ENCODE measurements at regions not wholly inside any gene's neighbourhood (a gene's known extent, or its start where the extent isn't known, plus 50 kb on each side); places are given as distances from the start of the nearest gene placed in this dataset.

DNA sequence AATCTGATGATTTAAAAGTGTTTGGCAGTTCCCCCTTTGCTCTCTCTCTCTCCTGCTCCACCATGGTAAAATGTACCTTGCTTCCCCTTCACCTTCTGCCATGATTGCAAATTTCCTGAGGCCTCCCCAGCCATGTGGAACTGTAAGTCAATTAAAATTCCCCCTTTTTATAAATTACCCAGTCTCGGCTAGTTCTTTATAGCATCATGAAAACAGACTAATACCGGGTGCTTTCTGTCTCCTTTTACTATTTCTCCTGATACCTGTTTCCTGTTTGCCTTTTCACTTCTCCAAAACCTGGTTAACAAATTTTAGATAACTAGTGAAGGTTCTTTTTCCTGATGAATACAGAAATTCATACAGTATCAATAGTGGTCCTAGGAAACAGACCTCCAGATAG, 1670.3 kb downstream of the MRPL39 start:
- no peak for DNase-seq (ENCODE audit: low read depth, low spot score)
- Histone ChIP-seq H3K27me3 (ENCODE audit: control insufficient read depth in 2 of 2, insufficient read depth in 2 of 2, low read length in 2 of 2) (no peaks in the 10 kb centered on the region), H3K4me2 (ENCODE audit: insufficient read depth, low read length) (no peak overlapping the region), H3K27ac (ENCODE audit: insufficient read depth, low read depth, low read length) (no peak overlapping the region), H2AFZ (ENCODE audit: low read depth, low read length) (no peak overlapping the region), H3K9me1 (replicated peaks; ENCODE audit: control insufficient read depth, extremely low read depth, insufficient read depth, low read length) (no peaks in the 10 kb centered on the region), H3K79me2 (ENCODE audit: control insufficient read depth, insufficient read depth, low read length) (no peaks in the 10 kb centered on the region), H3K36me3 (ENCODE audit: control insufficient read depth in 2 of 2, extremely low read depth in 1 of 2, insufficient read depth in 2 of 2, low read length in 2 of 2) (no peaks in the 10 kb centered on the region), H3K4me3 (replicated peaks in 1 of 3; ENCODE audit: insufficient read depth in 1 of 3, low read depth in 1 of 3, low read length in 3 of 3) (no peak overlapping the region), H3K4me1 (ENCODE audit: control insufficient read depth, extremely low read depth, insufficient read depth, low read length) (no peaks in the 10 kb centered on the region), H3K9me3 (replicated peaks; ENCODE audit: control insufficient read depth, insufficient read depth, low read length) (no peaks in the 10 kb centered on the region), H3K9ac (replicated peaks; ENCODE audit: extremely low read depth, insufficient read depth, low read length) (no peak overlapping the region), H4K20me1 (replicated peaks; ENCODE audit: control insufficient read depth, extremely low read depth, insufficient read depth, low read length) (no peaks in the 10 kb centered on the region)
- intact Hi-C loops (cut with micrococcal nuclease) (no loop called here), dilution Hi-C loops (cut with MboI; ENCODE audit: extremely low pct_ligation_motif_present, low sequenced_read_pairs) (no loop called here)
- BruUV-seq (replicated peaks) = no TSS peak
- FAIRE-seq = no peak
- ChIA-PET POLR2A (no interaction called here), CTCF (interaction anchor here (1.7 kb wide), 1 partner anchor 32 kb away, joined by 5 read pairs; no protein-coding TSS in a partner anchor)
- TF ChIP-seq POLR2AphosphoS5 (IDR thresholded peaks at IDR 0.05; ENCODE audit: insufficient read depth, low read depth, low read length) (no peak), JUN (IDR thresholded peaks at IDR 0.05; ENCODE audit: borderline replicate concordance, insufficient read depth, insufficient read length, low read depth) (no peak), POLR2A (IDR thresholded peaks at IDR 0.05; ENCODE audit: low read depth, low read length) (no peak), FOS (IDR thresholded peaks at IDR 0.05; ENCODE audit: borderline replicate concordance, insufficient read depth, low read length) (no peak), MYC (IDR thresholded peaks at IDR 0.05; ENCODE audit: low read depth, low read length) (no peak), EZH2 (IDR thresholded peaks at IDR 0.05; ENCODE audit: borderline replicate concordance, low read depth, low read length, severe bottlenecking) (no peak), CTCF (IDR thresholded peaks at IDR 0.05; ENCODE audit: extremely low read depth in 1 of 2, insufficient read depth in 1 of 2, low read depth in 1 of 2, low read length in 2 of 2) (no peak), GATA2 (IDR thresholded peaks at IDR 0.05; ENCODE audit: insufficient read depth, insufficient read length, low read depth, low read length) (no peak)
- TF ChIP-seq, protein P1, sequence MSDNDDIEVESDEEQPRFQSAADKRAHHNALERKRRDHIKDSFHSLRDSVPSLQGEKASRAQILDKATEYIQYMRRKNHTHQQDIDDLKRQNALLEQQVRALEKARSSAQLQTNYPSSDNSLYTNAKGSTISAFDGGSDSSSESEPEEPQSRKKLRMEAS (IDR thresholded peaks at IDR 0.05; ENCODE audit: insufficient read depth, insufficient read length) = no peak

All from endothelial cell of umbilical vein (primary cell).